ENCODE measurements at regions not wholly inside any gene's neighbourhood (a gene's known extent, or its start where the extent isn't known, plus 50 kb on each side); places are given as distances from the start of the nearest gene placed in this dataset.
"Not testable (repeated sequence)": the region's sequence is repeated elsewhere in the genome, so short reads cannot be mapped to it uniquely, and the experiment has no call there.

DNA sequence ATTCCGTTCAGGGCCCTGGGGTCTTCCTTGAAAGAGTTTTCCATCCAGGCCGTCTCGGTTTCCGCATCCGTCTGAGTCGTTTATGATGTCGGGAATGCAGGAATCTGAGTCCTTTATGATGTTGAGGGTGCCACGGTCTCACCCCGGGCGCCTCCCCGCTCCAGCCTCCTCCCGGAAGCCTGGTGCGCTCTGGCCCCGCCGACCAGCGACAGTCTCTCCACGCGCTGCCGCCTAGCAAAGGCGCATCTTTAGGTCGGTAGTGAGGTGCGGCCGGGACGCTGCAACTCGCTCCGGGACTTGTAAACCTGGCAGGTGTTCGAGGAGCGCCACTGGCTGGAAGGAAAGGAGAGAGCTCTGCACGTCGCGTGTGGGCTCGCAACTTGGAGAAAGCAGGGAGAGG, 132.6 kb downstream of the FAM72C start:
- not testable (repeated sequence) for DNase-seq

DNA sequence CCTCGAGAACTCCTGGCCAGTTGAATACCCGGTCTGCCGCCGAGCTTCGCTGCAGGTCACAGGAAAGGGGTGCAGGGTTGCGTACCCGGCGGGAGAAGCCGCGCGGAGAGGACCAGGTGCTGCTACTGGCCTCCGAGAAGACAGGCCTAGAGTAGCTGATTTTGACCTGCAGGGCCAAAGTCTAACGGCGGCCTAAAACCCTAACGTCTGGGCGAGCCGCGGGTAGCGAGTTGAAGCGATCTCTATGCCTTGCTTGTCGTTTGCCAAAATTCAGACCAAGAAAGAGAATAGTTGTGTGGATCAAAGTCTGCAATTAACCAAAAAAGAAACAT, 133.2 kb downstream of the FAM72C start:
- not testable (repeated sequence) for DNase-seq

DNA sequence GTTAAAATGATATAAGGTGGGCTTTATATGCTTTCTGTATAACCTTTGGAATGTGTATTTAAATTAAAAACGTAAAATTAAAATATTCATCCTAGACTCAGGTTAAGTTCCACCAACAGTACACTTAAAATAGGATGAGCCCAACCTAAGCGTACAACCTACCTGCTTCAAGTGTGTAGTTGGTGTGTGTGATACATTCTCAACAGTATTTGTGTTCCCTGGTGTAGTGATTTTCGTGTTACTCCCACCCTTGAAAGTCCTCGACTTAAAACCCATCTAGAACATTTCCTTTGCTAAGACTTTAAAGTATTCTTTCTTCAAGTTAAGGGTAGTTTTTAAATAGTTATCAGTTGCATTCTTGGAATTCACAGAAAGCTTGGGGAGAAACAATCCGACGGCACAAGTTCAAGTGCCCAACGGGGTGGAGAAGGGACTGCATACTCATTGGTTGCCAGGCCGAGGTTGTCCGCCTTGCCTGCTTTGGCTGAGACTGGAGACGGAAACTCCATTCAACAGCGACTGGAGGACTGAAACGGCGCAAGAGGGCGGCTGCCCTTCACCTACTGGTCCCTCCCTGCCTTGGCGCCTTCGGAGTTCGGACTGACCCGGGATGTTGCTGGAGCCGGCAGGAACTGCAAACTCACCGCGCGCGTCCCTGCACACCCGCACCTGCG, 133.7 kb downstream of the FAM72C start:
- DNase-seq, result not testable (repeated sequence)

DNA sequence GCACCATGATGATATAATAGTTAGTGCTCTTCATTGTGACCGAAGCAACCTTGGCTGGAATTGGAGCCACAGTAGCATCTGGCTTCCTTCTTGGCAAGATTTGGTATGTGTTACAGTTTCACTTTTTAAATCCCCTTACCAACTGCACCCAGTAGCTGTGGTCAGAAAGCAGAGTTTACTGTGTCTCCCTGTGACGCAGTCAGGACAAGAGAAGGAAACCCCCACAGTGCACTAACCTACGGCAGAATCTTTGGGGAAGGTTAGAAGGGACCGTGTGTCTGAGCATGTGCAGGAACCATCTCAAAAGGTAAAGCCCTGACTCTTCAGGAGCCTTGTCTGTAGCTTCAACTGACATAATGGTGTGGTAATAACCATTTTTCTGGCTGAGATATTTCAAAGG, 138.4 kb downstream of the FAM72C start:
- not testable (repeated sequence) for DNase-seq

DNA sequence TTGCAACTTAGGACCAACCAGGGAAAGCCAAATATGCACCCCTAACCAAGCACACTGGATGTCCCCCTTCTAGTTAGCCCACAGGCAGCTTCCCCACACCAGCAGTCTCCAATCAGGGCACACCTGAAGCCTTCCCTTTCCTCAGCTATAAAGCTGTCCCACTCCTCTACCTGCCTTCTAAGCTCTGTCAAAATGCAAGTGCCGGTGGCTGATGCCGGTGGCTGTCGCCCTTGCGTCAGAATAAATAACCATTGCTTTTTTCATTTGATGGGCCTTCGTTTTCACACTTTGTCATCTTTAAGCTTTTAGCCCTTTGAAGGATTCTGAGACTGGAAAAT, 139.4 kb downstream of the FAM72C start:
- not testable (repeated sequence) for DNase-seq

DNA sequence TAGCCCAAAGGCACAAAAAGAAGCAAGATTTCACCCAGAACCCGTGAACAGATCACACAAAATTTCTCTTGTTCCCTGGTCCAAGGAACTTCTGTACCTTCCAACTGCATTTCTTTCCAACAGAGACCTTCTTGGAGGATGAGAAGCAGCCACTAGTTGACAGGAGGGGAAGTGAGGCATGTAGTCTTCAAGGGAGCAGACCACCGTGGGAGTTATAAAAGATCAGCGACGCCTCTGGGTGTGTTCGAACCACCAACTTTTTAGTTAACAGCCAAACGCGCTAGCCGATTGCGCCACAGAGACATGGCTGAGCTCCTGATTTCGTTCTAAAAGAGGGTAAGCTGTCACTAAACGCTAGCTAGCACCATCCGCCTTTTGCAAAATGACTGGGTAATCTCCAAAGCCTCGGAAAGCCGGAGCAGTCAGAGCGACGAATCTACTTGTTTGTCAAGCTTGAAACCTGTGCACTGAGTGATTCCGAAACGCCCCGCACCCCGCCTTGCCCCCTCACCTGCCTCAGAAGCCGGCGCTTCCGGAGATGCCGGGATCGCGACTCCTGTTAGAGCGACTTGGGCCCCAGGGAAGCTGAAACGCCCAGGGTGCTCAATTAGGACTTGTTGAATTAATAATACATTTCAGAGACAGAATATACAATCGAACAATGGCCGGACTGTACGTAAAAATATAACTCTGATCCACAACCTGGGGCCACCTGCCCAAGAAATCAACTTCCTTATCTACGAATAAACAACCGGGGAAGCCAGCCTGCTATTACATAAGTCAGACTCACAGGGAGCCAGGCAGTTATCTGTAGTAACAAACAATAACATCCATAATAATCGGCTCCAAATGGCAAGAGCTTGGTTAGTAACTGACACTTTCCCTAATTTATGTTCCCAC, 140.1 kb downstream of the FAM72C start:
- not testable (repeated sequence) for DNase-seq

DNA sequence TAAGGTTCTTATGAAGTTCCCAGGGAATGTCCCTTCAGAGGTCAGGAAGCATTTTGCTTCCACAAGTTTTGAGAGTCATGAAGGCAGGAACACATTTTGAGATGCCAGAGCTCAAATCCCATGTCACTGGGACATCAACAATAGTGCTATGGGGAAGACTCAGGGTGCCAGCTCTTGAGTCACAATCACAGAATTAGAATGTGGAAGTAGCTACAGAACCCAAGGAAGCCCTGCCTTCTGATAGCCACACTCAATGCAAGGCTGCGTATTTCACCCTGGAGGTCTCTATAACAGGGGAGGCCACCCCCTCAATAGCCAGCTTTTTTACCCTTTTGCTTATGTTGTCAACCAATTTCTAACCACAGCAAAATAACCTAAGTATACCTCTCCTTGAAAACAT, 145.6 kb downstream of the FAM72C start:
- DNase-seq, result not testable (repeated sequence)

DNA sequence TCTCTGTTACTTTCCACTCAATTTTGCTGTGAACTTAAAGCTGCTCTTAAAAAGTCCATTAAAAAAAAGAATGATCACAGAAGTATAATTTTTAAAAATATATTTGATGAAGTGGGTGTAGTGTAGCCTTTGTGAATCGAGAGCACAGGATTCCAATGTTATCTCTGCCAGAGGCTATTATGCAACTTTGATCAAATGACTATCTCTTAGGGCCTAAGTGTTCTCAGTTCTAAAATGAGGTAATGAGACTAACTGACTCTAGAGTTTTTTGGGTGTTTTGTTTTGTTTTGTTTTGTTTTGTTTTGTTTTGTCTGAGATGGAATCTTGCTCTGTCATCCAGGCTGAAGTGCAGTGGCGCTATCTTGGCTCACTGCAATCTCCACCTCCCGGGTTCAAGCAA, 147.5 kb downstream of the FAM72C start:
- not testable (repeated sequence) for DNase-seq

DNA sequence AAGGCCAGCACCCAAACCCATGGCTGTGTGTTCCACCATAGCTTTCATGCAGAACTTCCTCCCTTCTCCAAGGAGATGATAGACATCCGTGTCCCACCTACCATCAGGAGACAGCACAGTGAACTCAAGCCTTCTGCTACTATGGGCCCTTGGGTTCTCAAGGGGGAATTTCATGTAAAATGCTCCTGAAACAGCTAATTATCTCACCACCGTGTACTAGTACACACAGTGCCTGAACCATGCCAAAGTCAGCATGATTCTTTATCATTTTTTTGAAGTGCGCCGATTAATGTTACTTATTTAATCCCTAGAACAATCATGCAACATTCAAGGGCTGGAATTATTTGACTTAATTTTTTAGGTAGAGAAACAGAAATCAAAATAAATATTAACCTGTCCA, 151.7 kb downstream of the FAM72C start:
- not testable (repeated sequence) for DNase-seq

DNA sequence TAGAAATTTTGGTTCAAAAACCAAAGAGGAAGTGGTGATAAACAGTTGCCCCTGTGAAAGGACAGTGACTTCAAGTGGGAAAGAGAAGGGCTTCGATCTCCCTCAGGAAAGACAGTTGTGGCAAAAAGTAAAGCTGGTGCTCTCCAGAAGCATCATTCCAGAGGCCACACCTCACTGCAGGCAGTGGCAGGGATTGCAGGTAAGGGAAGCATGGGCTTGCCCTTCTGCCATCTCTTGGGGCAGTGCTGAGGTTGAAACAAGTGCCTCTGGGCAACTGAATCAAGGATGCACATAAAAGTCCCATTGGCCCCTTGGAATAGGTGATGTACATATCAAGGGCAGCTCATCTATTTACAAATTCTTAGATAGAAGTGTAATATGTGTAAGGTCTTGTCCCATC, 155.4 kb downstream of the FAM72C start:
- not testable (repeated sequence) for DNase-seq

DNA sequence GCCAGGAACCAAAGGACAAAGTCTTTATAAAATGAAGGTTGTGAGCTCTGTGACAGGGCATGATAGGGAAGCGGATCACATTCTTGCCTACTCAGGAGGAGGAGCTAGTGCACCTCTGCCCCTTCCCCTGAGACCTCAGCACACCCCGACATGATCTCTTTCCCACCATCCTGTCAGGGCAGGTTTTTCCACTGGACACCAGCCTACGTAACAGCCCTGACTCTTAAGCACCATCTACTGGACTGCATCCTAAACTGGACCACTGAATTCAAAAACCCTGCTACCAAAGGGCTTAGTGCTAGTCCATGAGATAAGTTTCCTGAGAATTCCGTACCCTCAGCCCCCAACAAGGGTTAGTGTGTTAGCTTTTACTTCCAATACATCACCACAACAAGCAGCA, 166.4 kb downstream of the FAM72C start:
- DNase-seq, result not testable (repeated sequence)

DNA sequence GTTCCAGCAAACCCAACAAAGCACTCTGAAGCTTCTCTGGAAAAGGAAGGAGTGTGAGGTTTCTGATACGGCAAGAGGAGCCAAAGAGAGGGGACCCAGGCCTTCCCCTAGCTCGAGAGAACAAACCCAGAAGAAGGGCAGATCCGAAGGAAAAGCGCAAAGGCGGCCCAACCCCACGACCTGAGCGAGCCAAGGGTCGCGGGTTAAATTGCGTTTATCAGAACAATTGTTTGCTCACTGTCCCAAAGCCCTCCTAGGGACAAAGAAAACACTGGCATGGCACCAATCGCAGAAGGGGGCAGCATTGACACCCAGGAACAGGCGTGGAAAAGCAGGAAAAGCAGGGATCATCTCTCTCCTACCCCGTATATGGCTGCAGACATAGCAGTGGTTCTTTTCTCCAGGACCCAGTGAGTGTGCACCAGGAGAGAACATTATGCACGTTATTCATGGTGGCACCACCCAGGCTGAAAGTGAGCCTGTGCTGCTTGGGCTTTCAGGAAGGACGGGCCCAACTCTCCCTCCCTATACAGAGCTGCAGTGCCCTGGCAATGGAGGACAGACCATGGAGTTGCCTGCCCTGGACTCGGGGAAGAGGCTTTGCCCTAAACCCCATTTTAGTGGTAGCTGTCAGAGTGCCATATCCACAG, 167.0 kb downstream of the FAM72C start:
- DNase-seq, result not testable (repeated sequence)

DNA sequence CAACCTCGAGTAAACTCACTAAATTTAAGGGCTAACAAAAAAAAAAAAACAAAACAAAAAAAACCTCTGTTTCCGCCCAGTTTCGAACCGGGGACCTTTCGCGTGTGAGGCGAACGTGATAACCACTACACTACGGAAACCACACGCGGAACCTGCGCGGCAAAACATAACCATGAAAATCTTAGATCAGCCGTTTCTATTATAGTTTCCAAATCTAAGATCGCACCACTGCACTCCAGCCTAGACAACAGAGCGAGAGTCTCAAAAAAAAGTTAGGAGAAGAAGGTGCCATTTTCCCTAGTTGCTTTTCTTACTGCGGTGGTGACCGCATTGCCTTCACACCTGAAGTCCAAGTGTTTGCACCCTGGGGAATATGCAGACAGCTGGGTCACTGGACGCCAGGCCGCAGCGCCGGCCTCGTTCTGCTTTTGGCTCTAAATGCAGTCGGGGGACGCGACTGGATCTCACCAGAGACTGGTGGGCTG, 167.8 kb downstream of the FAM72C start:
- not testable (repeated sequence) for DNase-seq

DNA sequence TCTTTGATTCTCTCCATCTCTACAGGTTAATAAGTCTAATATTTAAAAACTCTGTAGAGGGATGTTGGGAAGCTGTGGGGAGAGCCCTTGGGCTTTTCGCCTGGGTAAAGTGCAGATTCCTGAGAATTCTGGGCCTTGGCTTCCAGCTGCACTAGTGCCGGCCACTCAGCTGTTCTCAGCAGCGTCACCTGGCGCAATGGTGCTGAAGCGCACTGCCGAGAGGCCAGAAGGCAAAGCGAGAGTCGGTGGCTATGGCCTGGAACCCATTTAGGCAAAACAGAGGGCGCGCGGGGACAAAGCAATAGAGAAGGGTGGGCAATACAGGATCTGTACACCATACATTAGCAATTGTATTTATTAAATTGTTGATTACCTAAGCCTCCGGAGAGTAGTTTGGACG, 168.7 kb downstream of the FAM72C start:
- DNase-seq, result not testable (repeated sequence)

DNA sequence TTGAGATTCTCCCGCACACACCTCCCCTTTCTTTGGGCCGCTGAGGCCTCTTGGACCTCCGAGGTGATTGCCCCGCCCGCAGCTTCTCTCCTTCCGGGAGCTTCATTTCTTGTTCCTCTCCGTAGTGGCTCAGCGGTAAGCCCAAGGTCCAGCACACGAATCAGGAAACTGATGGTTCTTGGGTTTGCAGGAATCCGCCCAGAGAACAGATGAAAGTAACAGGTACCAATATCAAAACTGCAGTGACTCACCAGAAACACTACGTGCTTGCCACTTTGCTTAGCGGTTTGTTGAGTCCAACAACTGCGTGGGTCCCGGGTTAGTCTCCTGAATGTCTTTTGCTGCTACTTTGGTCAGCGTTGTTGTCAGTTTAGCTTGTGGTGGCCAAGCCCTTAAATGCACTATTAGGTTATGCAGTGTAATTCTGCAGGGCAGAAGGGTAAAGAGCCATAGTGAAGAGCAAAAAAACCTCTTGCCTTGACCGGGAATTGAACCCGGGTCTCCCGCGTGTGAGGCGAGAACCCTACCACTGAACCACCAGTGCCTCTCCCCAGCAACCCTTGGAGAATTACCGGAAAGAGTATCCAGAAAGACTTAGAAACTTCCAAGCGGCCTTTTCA, 172.1 kb downstream of the FAM72C start:
- DNase-seq, result not testable (repeated sequence)

DNA sequence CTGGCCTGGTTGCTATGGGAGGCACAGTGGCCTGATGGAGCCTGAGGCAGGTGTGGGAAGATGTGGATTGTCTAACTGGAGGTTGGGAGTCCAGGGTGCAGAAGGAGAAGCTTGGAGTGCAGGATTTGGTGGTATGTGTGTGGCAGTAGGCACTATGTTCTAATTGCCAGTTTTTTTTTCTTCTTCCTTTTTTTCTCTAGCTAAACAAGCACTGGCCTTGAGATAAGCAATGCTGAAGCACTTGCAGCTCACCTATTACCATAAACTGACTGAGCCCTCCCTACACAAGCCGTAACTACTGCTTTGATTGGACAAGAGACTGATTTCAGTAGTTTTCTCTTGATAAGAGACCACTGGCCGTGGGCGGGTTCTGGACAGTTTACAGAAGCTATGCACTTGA, 175.4 kb downstream of the FAM72C start:
- not testable (repeated sequence) for DNase-seq

DNA sequence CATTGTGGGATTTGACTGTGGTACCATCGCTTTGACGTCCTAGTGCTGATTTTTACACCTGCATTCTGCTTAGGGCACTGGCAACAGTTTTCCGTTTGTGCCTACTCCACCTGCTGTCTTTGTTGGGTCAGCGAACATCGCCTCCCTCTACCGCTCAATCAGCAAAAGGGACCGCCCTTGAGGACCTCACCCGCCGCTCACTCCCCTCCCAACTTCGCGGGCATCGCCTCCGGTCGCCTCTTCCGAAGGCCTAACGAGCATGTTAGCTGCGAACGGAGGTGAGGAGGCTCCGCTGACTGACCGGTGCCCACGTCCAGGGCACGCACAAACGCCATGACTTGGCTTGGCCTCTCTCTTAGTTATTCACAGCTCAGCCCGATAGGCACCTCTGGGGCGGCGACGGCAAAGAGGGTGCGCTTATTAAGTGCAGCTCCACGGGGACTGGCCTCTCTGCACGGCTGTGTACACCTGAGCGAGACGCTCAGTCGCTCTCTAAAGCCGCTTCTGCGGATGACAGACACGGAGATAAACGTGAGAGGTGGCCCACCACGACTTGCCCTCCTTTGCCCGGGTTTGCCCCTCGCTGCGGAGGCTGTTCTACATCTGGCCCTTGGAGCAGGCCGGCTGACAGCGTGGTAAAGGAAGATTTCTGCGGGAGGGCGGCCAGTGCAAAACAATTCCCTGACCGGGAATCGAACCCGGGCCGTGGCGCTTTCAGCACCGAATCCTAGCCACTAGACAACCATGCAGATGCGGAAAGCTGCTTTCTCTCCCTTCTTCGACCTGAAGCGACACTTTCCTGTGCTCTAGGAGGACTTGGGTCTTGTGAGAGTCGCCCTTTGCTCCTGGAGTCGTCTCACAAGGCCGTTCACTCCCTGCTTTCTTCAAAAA, 179.5 kb downstream of the FAM72C start:
- not testable (repeated sequence) for DNase-seq

DNA sequence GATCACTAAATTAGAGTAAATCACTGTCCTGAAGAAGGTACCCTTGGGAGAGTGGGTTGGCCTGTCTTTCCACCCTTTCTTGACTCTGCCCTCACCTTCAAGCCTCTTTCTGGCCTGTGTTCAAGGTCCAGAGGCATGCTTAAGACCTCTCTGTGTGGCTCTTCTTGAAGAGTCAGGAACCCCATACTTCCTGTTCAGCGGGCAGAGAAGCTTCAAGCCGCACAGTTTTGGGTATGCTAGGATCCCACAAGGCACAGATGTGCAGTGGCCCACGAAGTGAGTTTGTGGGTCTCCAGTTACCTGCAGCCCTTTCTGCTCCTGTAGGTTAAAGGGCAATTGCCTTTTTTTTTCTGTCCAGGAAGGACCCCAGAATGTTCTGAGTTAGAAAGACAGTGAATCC, 185.4 kb downstream of the FAM72C start:
- DNase-seq, result not testable (repeated sequence)

DNA sequence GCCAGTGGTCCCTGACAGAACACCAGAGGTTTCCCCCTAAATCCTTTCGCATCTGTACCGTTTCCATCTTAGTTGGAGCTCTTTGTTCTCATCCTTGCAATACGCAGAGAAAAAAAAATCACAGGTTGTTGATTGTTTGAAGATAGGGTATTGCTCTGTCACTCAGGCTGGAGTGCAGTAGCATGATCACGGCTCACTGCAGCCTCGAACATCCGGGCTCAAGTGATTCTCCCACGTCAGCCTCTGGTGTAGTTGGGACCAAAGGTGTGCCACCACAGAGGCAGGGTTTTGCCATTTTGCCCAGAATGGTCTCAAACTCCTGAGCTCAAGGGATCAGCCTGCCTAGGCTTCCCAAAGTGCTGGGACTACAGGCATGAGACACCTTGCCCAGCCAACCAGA, 185.9 kb downstream of the FAM72C start:
- DNase-seq, result not testable (repeated sequence)

DNA sequence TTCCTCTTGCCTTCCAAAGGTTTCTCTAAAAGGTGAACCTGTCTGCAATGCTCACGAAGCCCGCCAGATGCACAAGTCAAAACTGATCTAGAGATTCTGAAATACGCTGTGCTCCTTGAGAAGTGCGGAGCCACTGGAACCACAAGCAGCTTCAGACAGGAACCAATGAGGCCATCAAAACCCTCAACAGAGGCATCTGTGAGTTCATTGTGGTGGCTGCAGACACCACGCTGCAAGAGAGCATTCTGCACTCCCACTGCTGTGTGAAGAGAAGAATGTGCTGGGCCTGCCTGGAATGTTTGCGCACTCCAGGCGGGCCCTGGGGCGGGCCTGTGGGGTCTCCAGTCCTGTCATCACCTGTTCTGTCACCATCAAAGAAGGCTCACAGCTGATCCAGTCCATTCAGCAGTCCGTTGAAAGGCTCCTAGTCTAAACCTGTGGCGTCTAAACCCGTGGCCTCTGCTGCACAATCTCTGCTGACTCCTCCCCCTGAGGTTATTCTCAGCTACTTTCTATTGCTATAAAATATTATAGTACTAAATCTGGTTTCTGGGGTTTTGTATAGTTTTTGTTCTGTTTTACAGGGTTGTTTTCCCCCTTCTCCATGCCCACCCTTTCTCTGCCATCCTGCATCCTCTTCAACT, 187.4 kb downstream of the FAM72C start:
- DNase-seq, result not testable (repeated sequence)

DNA sequence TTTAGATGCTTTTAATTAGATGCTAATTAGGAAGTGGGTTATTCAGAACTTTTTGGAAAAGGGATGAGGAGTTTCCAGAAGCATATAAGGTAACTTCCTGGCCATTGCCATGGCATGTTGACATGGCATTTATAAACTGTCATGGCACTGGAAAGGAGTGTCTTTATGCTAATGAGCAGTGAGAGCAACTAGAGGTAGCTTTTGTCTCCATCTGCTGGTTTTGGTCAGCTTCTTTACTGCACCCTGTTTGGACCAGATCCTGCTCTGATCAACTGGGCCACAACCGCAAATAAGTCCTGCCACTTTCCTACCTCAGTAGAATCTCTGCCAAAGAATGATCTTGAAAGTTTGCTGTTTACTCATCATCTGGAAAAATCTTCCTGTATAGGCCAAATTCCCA, 193.6 kb downstream of the FAM72C start:
- DNase-seq, result not testable (repeated sequence)

DNA sequence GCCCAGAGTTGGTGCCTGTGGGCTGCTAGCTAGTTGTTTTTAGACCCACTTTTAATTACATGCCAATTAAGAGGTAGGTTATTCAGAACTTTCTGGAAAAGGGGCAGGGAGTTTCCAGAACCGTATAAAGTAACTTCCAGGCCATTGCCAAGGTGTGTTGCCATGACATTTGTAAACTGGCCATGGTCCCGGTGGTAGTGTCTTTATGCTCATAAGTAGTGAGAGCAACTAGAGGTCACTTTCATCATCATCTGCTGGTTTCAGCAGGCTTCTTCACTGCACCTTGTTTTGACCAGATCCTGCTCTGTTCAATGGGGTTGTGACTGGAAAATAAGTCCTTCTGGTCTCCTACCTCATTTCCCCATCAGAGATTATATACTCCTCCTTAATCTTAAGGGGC, 207.0 kb downstream of the FAM72C start:
- not testable (repeated sequence) for DNase-seq

Data from DMS153 (cell line).